ENCODE measurements at regions not wholly inside any gene's neighbourhood (a gene's known extent, or its start where the extent isn't known, plus 50 kb on each side); places are given as distances from the start of the nearest gene placed in this dataset.

DNA sequence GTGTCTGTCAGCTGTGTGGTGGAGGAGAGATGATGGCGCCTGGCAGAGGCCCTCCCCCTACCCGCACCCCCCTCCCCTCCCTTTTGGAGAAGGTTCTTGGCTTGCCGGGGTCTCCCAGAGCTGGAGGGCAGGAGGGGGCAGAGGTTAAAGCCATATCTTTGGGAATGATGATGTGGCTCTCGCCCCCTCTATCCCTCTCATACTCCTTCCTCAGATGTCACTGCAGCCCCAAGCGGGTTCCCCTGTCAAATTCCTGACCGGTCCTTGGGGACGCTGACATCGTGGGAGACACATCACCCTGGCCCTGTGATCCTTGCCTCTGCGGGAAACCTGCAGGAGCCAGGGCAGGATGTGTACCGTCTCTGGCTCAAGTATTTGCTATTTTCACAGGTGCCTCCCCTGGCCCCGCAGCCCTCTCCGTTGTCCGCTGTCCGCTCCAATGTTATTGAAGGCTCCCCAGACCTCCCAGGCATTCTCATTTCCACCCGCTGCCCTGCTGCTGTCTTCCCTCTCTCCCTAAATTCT lies 109.5 kb downstream of the FOXD1 start:
- no peak for DNase-seq (ENCODE audit: low read depth)

GRCh38 chr5:73338256-73339050 lies 110.1 kb downstream of the FOXD1 start:
- no peak for DNase-seq (ENCODE audit: low read depth)

DNA sequence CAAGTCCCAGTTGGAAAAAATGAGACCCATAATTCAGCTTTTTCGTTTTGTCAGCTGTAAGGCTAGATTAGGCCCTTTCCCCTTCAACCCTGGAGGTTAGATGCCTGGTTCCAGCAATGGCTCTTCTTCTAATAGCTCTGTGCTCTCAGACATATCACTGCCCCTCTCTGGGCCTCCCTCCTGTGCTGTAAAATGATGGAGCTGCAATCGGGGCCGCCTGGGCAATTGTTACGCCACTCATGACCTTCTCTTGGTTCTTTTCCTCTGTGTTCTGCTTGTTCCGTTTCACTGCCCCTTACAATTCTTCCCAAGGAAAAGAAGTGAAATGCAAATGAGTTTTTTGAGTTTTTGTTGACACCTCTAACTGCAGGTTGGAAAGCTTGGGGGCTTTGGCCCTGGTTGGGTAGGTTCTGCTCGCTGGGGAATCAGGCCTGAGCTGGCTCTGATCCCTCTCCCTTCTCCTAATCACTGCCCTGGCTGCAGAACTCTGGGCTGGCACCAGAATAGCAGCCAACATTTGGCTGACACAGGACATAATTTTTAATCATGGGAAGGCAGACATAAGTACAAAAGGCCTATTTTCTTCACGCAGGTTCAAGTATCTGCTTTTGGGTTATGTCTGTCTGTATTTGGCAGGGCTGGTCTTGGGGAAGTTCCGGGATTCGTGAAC lies 110.9 kb downstream of the FOXD1 start:
- no peak for DNase-seq (ENCODE audit: low read depth)

DNA sequence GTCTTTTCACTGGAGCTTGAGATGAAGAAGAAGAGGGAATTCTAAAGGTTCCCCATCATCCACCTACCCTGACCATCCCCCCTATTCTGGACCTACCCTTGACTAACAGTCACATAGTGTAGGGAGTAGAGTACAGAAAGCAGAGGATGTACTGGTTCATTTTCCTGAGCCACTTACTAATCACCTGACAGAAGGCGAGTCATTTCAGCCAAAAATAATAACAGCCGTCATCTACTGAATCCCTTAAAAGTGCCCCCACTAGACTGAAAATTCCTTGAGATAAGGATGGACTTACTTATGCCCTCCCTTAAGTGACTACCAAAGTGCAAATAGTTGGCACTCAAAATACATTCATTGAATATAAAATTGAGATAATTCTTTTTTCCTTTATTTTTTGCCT lies 112.2 kb downstream of the FOXD1 start:
- DNase-seq (ENCODE audit: low read depth) = no peak

- no peak for DNase-seq (ENCODE audit: low read depth)
Observed at GRCh38 chr5:73333944-73334703, 114.5 kb downstream of the FOXD1 start.

DNA sequence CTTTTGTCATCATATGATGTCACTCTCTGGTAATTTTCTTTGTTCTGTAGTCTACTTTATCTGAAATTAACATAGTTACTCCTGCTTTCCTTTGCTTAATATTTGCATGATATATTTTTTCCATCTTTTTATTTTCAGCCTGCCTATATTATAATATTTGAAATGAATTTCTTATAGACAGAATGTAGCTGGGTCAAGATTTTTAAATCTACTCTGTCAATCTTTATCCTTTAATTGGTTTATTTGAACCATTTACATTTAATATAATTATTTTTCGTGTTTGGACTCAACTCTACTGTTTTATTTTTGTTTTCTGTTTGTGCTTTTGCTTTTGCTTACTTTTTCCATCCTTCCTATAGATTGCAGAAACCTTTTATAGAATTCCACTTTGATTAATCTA lies 118.0 kb downstream of the FOXD1 start:
- no peak for DNase-seq (ENCODE audit: low read depth)

DNA sequence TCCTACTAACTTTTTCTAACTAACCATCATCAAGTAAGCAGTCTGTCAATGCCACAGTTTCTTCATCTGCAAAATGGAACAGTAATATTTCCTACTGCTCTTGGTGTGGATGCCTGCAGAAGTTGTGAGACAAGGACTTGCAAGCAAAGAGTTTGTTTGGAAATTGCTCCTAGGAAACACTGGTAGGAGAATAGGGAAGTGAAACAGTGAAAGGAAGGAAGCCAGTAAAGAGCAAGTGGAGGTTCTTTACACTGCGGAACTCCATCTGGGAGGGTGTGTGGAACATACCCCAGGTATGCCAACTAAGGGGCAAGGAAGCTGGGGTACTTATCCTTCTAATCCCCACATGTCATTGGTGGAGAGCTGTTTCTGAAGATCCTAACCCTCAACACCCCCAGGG lies 119.9 kb downstream of the FOXD1 start:
- no peak for DNase-seq (ENCODE audit: low read depth)

GRCh38 chr5:73327908-73328455 lies 120.6 kb downstream of the FOXD1 start:
- no peak for DNase-seq (ENCODE audit: low read depth)

DNA sequence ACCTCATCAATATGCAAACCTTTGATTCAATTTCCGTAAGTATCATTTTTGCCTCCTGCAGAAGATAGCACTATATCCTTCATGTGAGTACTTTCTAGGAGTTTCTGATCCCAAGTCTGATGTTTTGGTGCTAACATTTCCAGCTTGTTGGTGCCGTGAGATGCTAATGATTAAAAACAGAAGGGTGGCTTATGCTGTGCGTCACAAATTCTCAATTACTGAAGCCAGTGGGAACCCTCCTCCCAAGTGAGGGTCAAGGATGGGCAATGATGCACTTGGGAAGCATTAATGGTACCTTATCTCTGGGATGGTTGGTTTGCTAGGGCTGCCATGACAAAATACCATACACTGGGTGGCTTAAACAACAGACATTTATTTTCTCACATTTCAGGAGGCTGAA lies 123.0 kb downstream of the FOXD1 start:
- DNase-seq (ENCODE audit: low read depth) = no peak

- DNase-seq (ENCODE audit: low read depth) = no peak
Observed at GRCh38 chr5:73323466-73323865, 125.1 kb downstream of the FOXD1 start.

- DNase-seq (ENCODE audit: low read depth) = no peak
Observed at GRCh38 chr5:73322437-73323076, 126.0 kb downstream of the FOXD1 start.

DNA sequence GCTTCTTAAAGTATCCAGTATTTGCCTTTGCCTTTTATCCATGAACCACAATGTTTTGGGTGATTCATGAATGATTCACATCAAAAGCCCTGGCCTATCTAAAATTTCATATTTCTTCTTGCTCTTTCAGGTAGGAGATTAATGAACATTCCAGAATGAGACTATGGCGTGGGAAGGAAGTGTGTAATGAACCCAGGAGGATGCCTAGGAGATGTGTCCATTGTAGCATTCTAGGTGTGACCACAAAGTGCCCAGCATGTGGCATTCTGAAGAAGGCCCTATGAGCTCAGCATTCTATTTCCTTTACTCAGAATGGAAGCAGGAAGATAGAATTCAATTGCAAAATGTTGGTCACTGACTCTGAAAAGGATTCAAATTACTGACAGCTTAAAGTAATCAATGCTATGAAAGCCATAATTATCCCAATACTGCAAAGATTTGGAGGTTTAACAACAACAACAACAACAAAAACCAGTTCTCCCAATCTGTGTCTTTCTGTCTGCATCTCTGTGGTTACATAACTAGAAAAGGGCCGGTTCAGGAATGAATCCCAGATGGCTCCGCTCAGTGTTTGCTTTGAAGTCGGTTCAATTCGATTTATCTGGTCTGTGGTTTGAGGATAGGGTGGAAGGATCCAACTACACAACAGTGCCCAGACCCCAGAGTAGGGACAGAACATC lies 126.7 kb downstream of the FOXD1 start:
- DNase-seq (ENCODE audit: low read depth) = no peak

DNA sequence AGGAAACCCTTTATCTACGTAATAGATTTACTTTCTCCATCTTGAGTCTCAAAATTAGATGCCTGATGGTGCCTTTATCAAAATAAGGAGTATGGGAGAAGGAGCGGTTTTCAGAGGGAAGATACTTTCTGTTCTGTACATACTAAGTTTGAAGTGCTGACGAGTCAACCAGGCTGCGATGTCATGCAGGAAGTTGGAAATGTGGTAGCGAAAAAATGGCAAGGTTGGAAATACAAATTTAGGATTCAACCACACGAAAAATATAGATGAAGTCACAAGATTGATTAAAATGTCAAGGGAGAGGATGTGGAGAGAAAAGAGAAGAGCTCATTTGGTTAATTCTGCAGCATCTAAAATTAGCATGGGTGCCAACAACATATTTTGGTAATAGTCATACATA lies 129.5 kb downstream of the FOXD1 start:
- DNase-seq (ENCODE audit: low read depth) = no peak

DNA sequence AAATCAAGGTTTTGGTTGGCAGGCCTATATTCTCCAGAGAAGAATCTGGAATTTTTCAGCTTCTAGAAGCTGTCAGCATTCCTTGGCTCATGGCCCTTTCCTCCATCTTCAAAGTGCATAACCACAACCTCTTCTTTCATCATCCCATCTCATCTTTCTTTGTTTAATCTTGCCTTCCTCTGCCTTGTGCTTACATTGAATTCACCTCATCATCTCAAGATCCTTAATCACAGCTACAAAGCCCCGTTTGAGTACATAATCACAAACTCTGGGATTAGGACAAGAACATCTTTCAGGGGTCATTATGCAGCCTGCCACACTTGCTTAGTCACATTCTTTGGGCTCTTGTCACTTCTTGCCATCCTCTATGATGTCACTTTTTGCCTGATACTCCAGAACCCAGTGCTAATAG lies 130.3 kb downstream of the FOXD1 start:
- DNase-seq (ENCODE audit: low read depth) = no peak

GRCh38 chr5:73317523-73317922 lies 131.1 kb downstream of the FOXD1 start:
- DNase-seq (ENCODE audit: low read depth) = no peak

GRCh38 chr5:73314395-73315257 lies 134.0 kb downstream of the FOXD1 start:
- no peak for DNase-seq (ENCODE audit: low read depth)

- no peak for DNase-seq (ENCODE audit: low read depth)
Observed at GRCh38 chr5:73312872-73313510, 135.6 kb downstream of the FOXD1 start.

GRCh38 chr5:73312146-73312871 lies 136.3 kb downstream of the FOXD1 start:
- DNase-seq (ENCODE audit: low read depth) = no peak
